Right kidney (tissue), 1 donor: ENCODE measurements at regions not wholly inside any gene's neighbourhood (a gene's known extent, or its start where the extent isn't known, plus 50 kb on each side); places are given as distances from the start of the nearest gene placed in this dataset.

Experiments used
- DNase-seq: peaks from one replicate; pipeline ENCODE4 v3.0.0-alpha.2; 2016

GRCh38 chr4:180086480-180087190 lies 2156.6 kb upstream of the TENM3 start:
- DNase-seq, result no peak

DNA sequence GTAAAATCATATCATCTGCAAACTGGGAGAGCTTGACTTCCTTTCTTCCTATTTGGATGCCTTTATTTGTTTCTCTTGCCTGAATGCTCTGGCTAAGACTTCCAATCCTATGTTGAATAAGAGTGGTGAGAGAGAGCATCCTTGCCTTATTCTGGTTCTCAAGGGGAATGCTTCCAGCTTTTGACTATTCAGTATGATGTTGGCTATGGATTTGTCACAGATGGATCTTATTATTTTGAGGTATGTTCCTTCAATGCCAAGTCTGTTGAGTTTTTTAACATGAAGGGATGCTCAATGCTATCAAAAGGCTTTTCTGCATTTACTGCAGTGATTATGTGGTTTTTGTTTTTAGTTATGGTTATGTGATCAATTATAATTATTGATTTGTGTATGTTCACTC lies 2144.6 kb upstream of the TENM3 start:
- DNase-seq, result no peak

DNA sequence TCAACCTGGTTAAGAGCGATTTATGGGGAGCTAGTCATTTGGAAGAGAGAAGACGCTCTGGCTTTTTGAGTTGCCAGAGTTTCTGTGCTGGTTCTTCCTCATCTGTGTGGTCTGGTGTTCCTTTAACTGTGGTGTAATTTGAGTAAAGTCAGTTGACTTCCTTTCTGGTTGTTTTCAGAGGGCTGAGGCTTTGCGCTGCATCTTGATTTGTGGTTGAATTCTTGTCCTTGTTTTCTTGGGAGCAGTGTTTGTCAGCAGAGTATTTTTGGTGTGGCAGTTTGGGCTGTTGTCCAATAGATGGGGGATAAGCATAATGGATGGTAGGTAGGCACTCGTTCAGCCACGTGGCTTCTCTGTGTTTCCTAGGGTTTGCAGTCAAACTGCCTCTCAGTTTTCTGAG lies 2143.2 kb upstream of the TENM3 start:
- DNase-seq, result no peak

GRCh38 chr4:180100433-180101344 lies 2142.5 kb upstream of the TENM3 start:
- DNase-seq, result no peak

DNA sequence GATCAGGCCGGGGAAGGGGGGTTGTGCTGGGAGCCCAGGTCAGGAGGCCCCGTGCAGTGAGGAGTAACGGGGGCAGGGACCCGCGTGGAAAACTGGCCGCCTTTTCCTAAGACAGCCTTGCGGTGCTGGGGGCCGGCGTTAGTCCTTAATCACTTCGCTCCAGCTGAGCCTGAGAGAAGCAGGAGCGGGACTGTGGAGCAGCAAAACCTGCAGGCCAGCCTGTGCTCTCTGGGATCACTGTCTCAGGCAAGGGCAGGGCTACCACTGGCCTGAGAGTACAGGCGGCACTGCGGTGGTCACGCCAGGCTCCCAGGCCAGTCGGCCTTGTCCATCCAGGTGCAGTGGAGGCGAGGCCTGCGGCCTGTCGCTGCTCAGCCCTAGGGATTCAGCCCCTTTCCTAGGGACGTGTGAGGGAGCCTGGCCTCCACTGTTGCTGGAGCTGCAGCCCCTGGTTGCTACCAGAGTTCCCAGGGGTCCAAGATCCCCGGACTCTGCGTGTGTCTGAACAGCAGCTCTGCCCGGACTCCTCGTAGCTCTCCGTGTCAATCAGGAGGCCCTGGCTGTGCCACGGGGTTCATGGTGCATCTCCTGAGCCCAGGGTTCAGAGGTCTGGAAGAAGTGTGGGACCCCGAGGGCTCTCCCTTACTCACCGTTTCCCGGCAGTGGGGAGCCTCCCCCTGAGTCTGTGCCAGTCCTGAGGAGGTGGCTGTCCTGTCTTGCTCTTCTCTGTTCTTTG lies 2141.7 kb upstream of the TENM3 start:
- no peak for DNase-seq

DNA sequence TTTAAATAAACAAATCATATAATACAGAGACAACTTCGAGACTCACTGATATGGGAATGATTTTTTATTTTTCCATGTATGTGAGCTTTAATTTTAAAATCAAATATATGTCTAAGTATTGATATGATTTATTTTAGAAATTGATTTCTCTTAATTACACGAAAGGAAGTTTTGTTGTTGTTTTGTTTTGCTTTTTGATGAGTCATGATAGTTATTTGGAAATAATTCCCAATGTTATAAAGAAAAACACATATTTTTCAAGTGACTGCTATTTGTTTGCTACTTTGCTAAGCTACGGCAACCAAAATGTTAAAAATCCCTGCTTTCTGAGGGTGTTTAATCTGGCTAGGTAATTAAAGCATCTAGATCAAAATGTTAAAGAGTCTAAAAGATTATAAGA lies 2139.4 kb upstream of the TENM3 start:
- DNase-seq, result no peak

DNA sequence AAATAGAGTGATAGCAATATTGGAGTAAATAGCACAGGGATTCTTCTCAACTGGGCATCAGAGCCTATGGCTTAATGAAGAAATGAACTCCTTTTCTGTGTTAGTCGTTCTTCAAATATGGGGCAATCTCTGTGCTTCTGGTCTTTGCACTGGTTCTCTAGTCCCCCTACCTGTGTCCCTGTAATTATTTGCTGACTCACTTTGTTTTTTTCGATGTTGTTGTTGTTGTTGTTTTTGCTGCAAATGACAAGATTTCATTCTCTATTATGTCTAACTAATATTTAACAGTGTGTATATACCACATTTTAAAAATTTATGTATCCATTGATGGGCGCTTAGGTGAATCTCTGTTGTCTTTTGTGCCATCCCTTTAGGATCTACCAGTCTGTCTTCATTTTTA lies 2137.8 kb upstream of the TENM3 start:
- DNase-seq, result no peak

DNA sequence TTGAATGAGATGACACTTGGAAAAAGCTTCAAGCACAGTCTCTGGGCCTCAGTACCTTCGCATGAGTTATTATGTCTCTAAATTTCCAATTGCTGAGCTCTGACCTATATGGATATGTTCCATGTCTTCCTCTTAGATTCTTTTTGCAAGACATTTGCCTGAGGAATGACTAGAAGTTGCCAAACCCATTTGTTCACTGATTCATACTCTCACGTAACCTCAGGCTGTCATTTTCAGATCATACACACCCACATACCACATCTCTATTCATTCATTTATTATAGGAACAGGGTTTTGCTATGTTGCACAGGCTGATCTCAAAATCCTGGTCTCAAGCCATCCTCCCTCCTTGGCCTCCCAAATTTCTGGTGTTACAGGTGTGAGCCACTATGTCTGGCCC lies 2137.1 kb upstream of the TENM3 start:
- no peak for DNase-seq

- no peak for DNase-seq
These were observed 2136.2 kb upstream of the TENM3 start for GRCh38 chr4:180106997-180107396.

DNA sequence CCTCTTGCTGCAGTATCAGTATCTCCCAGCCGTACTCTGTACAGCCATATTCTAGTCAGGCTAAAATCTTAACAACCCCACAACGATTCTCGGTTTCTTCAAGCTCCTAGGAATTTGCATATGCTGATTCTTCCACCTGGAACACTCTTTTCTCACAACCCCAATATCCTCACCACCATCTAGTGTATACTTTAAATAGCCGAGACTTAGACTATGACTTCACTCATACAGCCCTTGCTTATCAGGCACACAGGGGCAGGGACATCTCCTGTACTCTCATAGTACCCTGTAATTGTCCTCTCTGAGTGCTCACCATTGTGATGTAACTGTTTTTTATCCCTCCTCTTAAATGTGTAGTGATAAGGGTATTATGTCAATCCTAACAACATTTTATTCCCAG lies 2126.4 kb upstream of the TENM3 start:
- no peak for DNase-seq

DNA sequence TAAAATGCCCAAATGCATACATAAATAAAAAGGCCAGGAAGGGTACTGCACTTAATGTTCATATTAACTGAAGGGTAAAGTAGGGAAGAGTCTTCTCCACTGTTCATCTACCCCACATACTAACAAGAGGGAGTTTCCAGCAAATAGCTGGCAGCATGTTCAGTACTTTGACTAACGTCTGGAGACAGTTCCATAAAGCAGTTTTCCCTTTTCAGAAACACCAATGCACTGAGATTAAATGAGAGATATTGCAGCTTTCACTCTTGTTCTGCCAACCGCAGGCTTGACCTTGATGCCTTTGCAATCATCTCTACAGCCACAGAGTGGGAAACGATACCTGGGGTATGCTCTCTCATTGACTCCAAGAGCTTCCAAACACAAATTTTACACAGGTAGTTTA lies 2123.1 kb upstream of the TENM3 start:
- no peak for DNase-seq

- DNase-seq, result peak; percentile 23
These were observed 2108.9 kb upstream of the TENM3 start for GRCh38 chr4:180134091-180134866.

GRCh38 chr4:180141734-180142133 lies 2101.5 kb upstream of the TENM3 start:
- no peak for DNase-seq

- DNase-seq, result no peak
These were observed 2094.5 kb upstream of the TENM3 start for GRCh38 chr4:180148737-180149136.

- no peak for DNase-seq
These were observed 2092.4 kb upstream of the TENM3 start for GRCh38 chr4:180150818-180151217.

DNA sequence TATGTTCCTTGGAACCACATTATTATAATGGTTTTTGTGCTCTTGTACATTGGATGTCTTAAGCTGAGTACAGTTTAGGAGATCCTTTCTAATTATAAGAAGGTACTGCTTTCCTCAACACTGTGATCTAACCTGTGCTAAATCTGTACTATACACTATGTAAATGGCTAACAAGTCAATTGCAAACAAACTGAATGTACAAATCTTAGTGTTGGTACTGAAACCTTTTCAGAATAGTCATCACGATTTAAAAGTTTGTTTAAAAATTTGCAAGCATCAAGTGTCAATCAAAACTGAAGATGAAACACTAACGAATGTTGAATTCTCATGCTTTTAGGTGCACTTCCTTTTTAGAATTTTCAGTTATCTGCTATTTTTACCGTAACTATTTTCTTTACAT lies 2090.4 kb upstream of the TENM3 start:
- no peak for DNase-seq

GRCh38 chr4:180153587-180153986 lies 2089.6 kb upstream of the TENM3 start:
- no peak for DNase-seq

- no peak for DNase-seq
These were observed 2086.5 kb upstream of the TENM3 start for GRCh38 chr4:180156684-180157083.

- no peak for DNase-seq
These were observed 2082.8 kb upstream of the TENM3 start for GRCh38 chr4:180160195-180160983.

- peak; percentile 6 for DNase-seq
These were observed 2078.4 kb upstream of the TENM3 start for GRCh38 chr4:180164799-180165198.

GRCh38 chr4:180169394-180169793 lies 2073.8 kb upstream of the TENM3 start:
- no peak for DNase-seq
